ENCODE measurements at regions not wholly inside any gene's neighbourhood (a gene's known extent, or its start where the extent isn't known, plus 50 kb on each side); places are given as distances from the start of the nearest gene placed in this dataset.

- DNase-seq (ENCODE audit: low spot score): no peak
Measured at GRCh38 chr7:121525155-121525819, 129.2 kb upstream of the FAM3C start.

GRCh38 chr7:121521711-121522400 lies 125.7 kb upstream of the FAM3C start:
- no peak for DNase-seq (ENCODE audit: low spot score)

GRCh38 chr7:121520911-121521310 lies 124.8 kb upstream of the FAM3C start:
- no peak for DNase-seq (ENCODE audit: low spot score)

GRCh38 chr7:121519548-121520521 lies 123.7 kb upstream of the FAM3C start:
- DNase-seq (ENCODE audit: low spot score): no peak

DNA sequence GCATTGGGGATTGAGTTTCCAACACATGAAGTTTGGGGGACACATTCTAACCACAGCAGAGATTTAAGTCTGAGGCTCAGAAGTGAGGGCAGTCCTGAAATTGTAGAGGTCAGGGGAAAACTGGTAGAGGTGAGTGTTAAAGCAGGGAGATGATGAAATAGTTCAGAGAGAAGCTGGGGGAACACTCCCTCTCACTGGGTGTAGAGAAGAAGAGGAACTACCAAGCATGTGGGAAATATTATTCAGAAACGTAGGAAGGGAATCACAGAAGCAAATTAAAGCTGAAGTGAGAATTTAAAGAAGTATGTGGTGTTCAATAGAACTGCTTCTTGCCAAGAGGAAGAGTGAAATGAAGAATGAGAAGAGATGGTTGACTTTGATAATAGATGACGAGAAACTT lies 121.5 kb upstream of the FAM3C start:
- DNase-seq (ENCODE audit: low spot score): no peak

DNA sequence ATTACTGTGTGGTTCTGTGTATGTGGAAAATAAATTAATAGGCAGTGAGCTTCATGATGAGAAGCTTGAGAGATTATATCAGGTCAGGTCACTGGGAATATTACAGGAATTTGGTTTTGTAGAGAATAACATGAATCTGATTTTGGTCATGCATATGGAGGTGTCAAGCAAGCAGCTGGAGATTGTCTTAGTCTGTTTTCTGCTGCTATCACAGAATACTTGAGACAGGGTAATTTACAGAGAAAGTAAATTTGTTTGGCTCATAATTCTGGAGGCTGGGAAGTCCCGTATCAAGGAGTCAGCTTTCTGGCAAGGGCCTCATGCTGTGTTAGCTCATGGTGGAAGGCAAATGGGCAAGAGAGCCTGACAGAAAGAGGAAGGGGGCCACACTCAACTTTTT lies 120.7 kb upstream of the FAM3C start:
- DNase-seq (ENCODE audit: low spot score): no peak

- no peak for DNase-seq (ENCODE audit: low spot score)
Measured at GRCh38 chr7:121515630-121516401, 119.7 kb upstream of the FAM3C start.

GRCh38 chr7:121515229-121515628 lies 119.1 kb upstream of the FAM3C start:
- DNase-seq (ENCODE audit: low spot score): no peak

DNA sequence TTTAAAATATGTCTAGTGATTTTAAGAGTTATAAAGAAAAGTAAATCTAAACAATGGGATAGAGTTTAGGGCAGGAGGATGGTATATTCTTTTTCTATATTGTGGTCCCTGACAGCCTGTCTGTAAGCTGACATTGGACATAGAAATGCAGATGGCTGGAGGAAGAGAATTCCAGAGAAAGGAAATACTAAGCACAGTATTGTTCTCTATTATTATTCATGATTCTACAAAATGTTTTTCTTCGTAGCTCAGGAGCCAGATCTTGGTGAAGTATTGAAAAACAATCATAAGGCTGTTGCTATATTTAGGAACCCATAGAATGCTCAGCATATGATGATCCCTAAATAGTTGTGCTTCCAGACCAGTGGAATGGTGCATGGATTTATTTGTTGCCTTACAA lies 117.0 kb upstream of the FAM3C start:
- no peak for DNase-seq (ENCODE audit: low spot score)

DNA sequence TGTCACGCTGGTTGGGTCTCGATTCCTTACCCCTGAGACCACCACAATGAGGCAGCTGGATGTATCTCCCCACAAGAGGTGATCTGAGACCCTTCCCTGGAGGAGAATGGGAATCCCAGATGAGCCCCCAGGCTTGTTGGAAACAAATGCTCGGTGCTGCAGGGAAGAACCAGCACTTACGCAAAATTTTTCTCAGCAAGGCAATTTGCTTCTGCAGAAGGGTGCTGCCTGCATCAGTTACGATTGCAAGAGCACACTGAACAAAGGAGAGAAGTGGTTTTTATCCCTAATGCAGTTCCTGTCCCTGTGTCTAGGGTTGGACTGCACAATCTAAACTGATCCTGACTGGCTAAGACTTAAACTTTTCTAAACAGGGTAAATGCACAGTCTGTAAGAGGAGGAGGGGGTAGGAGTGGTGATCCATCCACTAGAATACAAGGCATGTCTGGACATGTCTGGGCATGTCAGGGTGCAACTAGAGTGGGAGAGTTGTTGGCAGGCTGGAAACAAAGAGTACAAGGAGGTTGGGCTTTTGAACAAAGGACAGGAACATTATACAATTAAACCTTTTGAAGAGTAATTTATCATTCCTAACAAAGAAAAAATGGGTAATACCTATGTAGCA lies 114.9 kb upstream of the FAM3C start:
- DNase-seq (ENCODE audit: low spot score): no peak

DNA sequence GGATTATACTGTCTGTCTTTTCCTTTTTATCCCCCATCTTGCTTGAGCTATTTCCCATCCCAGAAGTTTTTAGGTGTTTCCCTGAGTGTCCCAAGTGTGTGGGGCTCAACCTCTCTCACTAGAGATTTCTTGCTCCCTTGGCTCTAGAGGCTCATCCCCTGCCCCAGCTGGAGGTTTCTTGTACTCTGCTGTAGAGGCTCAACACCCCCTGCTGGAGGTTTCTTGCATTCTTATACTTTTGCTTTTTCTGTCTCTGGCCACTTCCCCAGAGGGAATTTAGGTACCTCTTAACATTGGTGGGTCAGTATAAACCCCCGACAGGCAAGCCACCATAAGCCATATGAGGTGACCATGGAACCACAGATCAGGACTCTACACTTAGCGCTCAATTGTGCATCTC lies 114.2 kb upstream of the FAM3C start:
- DNase-seq (ENCODE audit: low spot score): peak; percentile 34

GRCh38 chr7:121505540-121506182 lies 109.6 kb upstream of the FAM3C start:
- no peak for DNase-seq (ENCODE audit: low spot score)

DNA sequence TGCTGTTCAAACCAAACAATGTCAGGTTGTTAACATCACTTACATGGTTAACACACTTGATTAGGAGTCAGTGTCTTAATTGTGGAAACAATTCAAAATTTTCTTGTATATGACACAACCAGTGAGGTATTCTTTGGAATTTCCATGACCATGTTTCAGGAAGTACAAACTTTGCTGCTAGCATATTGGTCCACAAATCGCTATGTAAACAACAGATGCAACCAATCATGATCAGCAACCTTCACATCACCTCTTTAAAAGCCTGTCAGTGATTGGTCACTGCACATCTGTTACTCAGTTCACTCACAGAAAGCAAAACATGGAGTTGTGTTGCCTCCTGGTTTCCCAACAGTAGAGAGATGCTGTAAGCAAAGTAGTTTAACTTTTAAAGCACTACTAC lies 108.9 kb upstream of the FAM3C start:
- DNase-seq (ENCODE audit: low spot score): no peak

GRCh38 chr7:121504482-121504881 lies 108.4 kb upstream of the FAM3C start:
- DNase-seq (ENCODE audit: low spot score): no peak

- DNase-seq (ENCODE audit: low spot score): no peak
Measured at GRCh38 chr7:121503730-121504129, 107.6 kb upstream of the FAM3C start.

DNA sequence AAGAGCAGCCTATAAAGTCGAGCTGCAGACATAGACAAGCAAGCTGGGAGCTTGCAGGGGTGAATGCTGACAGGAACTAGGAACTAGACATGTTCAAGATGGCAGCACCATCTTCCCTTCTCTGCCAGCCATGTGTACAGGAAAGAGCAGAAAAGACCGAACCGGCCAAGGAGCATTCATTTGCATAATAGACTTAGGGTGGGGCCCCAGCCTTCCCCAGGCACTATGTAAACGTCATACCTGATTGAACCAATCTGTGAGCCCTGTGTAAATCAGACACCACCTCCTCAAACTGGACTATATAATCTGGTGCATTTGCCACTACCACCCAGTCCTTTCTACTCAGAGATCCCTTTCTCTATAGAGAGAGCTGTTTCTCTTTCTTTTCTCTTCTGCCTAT lies 106.9 kb upstream of the FAM3C start:
- DNase-seq (ENCODE audit: low spot score): no peak

DNA sequence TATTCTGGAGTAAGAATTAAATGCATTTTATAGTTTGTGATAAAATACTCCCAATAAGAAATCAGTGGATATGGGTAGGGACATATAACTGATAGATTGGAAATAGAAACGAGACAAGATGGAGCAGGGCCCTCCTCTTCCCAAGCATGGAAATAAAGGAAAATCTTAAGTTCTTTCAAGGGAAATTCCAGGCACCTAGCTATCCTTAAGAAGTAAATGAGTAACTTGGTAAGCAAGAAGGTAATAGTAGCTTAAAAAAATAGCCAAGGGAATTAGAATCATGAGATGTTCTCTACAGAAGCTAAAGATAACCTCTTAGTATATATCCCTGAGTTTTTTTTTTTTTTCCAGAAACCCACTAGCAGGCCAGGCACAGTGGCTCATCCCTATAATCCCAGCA lies 105.5 kb upstream of the FAM3C start:
- no peak for DNase-seq (ENCODE audit: low spot score)

- DNase-seq (ENCODE audit: low spot score): no peak
Measured at GRCh38 chr7:121500360-121501058, 104.4 kb upstream of the FAM3C start.

DNA sequence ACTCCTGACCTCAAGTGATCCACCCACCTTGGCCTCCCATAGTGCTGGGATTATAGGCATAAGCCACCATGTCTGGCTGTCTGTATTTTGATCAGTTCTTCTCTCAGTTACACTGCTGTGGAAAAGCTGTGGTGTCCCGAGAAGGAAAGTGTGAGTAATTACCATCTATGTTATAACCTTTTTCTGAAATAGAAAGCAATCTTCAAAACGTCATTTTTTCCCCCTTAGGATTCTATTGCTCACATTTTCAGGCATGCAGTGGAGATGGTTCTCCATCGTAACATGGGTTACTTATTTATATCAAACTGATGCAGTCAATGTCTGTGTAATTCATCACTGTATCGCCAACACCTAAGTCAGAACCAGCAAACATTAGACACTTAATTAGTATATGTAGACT lies 103.5 kb upstream of the FAM3C start:
- no peak for DNase-seq (ENCODE audit: low spot score)

- no peak for DNase-seq (ENCODE audit: low spot score)
Measured at GRCh38 chr7:121498816-121499215, 102.7 kb upstream of the FAM3C start.
